PC-9 (cell line): ENCODE measurements at regions not wholly inside any gene's neighbourhood (a gene's known extent, or its start where the extent isn't known, plus 50 kb on each side); places are given as distances from the start of the nearest gene placed in this dataset.

Experiments
- CTCF ChIP-seq: fragments of 200-600 bp; sonication (generic); conservative IDR thresholded peaks from 2 replicates; pipeline ENCODE4 v1.6.1; 2017; ENCODE audit warnings: mixed run types, antibody characterized with exemption, mild to moderate bottlenecking, moderate library complexity
- EZH2 ChIP-seq: fragments of 200-600 bp; sonication (generic); IDR thresholded peaks from 2 replicates; pipeline ENCODE4 v1.8.0; 2017; ENCODE audit warnings: antibody characterized with exemption, low read depth

- no peak for TF ChIP-seq CTCF
- TF ChIP-seq EZH2, result no peak
Observed at GRCh38 chr2:15852811-15853210, 87.5 kb upstream of the MYCN start.
